ENCODE measurements at regions not wholly inside any gene's neighbourhood (a gene's known extent, or its start where the extent isn't known, plus 50 kb on each side); places are given as distances from the start of the nearest gene placed in this dataset.

- DNase-seq = no peak
Measured at GRCh38 chrX:146154191-146154590, 336.6 kb downstream of the SLITRK2 start.

- no peak for DNase-seq
Measured at GRCh38 chrX:146160443-146161203, 343.0 kb downstream of the SLITRK2 start.

- no peak for DNase-seq
Measured at GRCh38 chrX:146173742-146174141, 356.1 kb downstream of the SLITRK2 start.

- DNase-seq = no peak
Measured at GRCh38 chrX:146181858-146182257, 364.2 kb downstream of the SLITRK2 start.

GRCh38 chrX:146186540-146186939 is 368.9 kb downstream of the SLITRK2 start:
- no peak for DNase-seq

- DNase-seq = no peak
Measured at GRCh38 chrX:146189371-146189770, 371.7 kb downstream of the SLITRK2 start.

GRCh38 chrX:146208821-146209220 is 391.2 kb downstream of the SLITRK2 start:
- no peak for DNase-seq

- DNase-seq = no peak
Measured at GRCh38 chrX:146224442-146224841, 406.8 kb downstream of the SLITRK2 start.

- DNase-seq = no peak
Measured at GRCh38 chrX:146238173-146238572, 420.5 kb downstream of the SLITRK2 start.

- DNase-seq = no peak
Measured at GRCh38 chrX:146241902-146242301, 424.3 kb downstream of the SLITRK2 start.

GRCh38 chrX:146243041-146243440 is 425.4 kb downstream of the SLITRK2 start:
- DNase-seq = no peak

- DNase-seq = no peak
Measured at GRCh38 chrX:146259207-146259606, 441.6 kb downstream of the SLITRK2 start.

- DNase-seq = no peak
Measured at GRCh38 chrX:146264763-146265375, 447.2 kb downstream of the SLITRK2 start.

- DNase-seq = peak in 1 of 2 donors; percentile 24
Measured at GRCh38 chrX:146278381-146278780, 460.8 kb downstream of the SLITRK2 start.
